OCI-LY1 (cell line): ENCODE measurements at regions not wholly inside any gene's neighbourhood (a gene's known extent, or its start where the extent isn't known, plus 50 kb on each side); places are given as distances from the start of the nearest gene placed in this dataset.

ENCODE experiments used
- H2AFZ ChIP-seq: fragments of 200-600 bp; sonication (generic), shearing (Covaris generic); 2 replicates; pipeline ENCODE4 v1.6.0; 2014; ENCODE audit warnings: antibody characterized with exemption, mild to moderate bottlenecking, low read length
- H3F3A ChIP-seq: fragments of 200-600 bp; sonication (generic), shearing (Covaris generic); 2 replicates; pipeline ENCODE4 v1.6.0; 2014; ENCODE audit warnings: mild to moderate bottlenecking, antibody characterized with exemption, low read length, moderate library complexity; ENCODE audit not compliant: insufficient read depth
- H3K27ac ChIP-seq: fragments of 200-600 bp; sonication (generic); 2 replicates; pipeline ENCODE4 v1.5.1; 2014; ENCODE audit warnings: low read length, mixed run types, mild to moderate bottlenecking, low read depth; ENCODE audit not compliant: poor library complexity, severe bottlenecking
- H3K27me3 ChIP-seq: fragments of 200-600 bp; sonication (generic); 2 replicates; pipeline ENCODE4 v1.6.0; 2014; ENCODE audit warnings: antibody characterized with exemption, mild to moderate bottlenecking, low read length, moderate library complexity; ENCODE audit not compliant: insufficient read depth
- H3K36me3 ChIP-seq: fragments of 200-600 bp; sonication (generic); 2 replicates; pipeline ENCODE4 v1.6.1; 2014; ENCODE audit warnings: mild to moderate bottlenecking, antibody characterized with exemption, low read length, moderate library complexity, mixed read lengths; ENCODE audit not compliant: insufficient read depth
- H3K4me1 ChIP-seq: fragments of 200-600 bp; sonication (generic); 2 replicates; pipeline ENCODE4 v1.5.1; 2014; ENCODE audit warnings: mild to moderate bottlenecking, low read length, moderate library complexity; ENCODE audit not compliant: insufficient read depth, severe bottlenecking
- H3K4me2 ChIP-seq: fragments of 200-600 bp; sonication (generic), shearing (Covaris generic); 2 replicates; pipeline ENCODE4 v1.6.1; 2014; ENCODE audit warnings: low read length
- H3K4me3 ChIP-seq: fragments of 200-600 bp; sonication (generic); 2 replicates; pipeline ENCODE4 v1.5.1; 2014; ENCODE audit warnings: low read length, low read depth, mild to moderate bottlenecking, mixed read lengths; ENCODE audit not compliant: poor library complexity, severe bottlenecking
- H3K79me2 ChIP-seq: fragments of 200-600 bp; shearing (Covaris generic); 2 replicates; pipeline ENCODE4 v1.6.1; 2016; ENCODE audit warnings: mixed run types, low read length, mixed read lengths; ENCODE audit not compliant: insufficient read depth
- H3K9ac ChIP-seq: fragments of 200-600 bp; sonication (generic), shearing (Covaris generic); 2 replicates; pipeline ENCODE4 v1.6.1; 2014; ENCODE audit warnings: mild to moderate bottlenecking, low read length, mixed read lengths
- H3K9me2 ChIP-seq: fragments of 200-600 bp; sonication (generic), shearing (Covaris generic); 2 replicates; pipeline ENCODE4 v1.6.1; 2014; ENCODE audit warnings: low read depth, mild to moderate bottlenecking, low read length, mixed read lengths
- H3K9me3 ChIP-seq: fragments of 200-600 bp; shearing (Covaris generic); 2 replicates; pipeline ENCODE4 v1.6.1; 2014; ENCODE audit warnings: low read length, mixed read lengths
- H4K20me1 ChIP-seq: fragments of 200-600 bp; sonication (generic), shearing (Covaris generic); 2 replicates; pipeline ENCODE4 v1.6.0; 2016; ENCODE audit warnings: mild to moderate bottlenecking, low read length; ENCODE audit not compliant: insufficient read depth
- CTCF ChIP-seq: fragments of 200-600 bp; sonication (generic), shearing (Covaris generic); IDR thresholded peaks from 2 replicates; pipeline ENCODE4 v1.5.1; 2017; ENCODE audit warnings: mild to moderate bottlenecking, antibody characterized with exemption, low read length, moderate library complexity, mixed read lengths
- EZH2 ChIP-seq: fragments of 200-600 bp; sonication (generic), shearing (Covaris generic); IDR thresholded peaks from 2 replicates; pipeline ENCODE4 v1.8.0; 2017; ENCODE audit warnings: borderline replicate concordance, mixed run types, mild to moderate bottlenecking, antibody characterized with exemption, low read length, moderate library complexity, mixed read lengths

- H3K36me3 ChIP-seq = no peaks in the 10 kb centered on the region
- no peaks in the 10 kb centered on the region for H4K20me1 ChIP-seq
- no peak overlapping the region for H3K4me2 ChIP-seq
- no peak overlapping the region for H3K27ac ChIP-seq
- no peak for TF ChIP-seq EZH2
- TF ChIP-seq CTCF = no peak
- H3K9ac ChIP-seq = no peak overlapping the region
- H3K79me2 ChIP-seq = no peaks in the 10 kb centered on the region
- no peak overlapping the region for H2AFZ ChIP-seq
- H3K4me3 ChIP-seq = no peak overlapping the region
- H3K4me1 ChIP-seq = no peaks in the 10 kb centered on the region
- no peaks in the 10 kb centered on the region for H3F3A ChIP-seq
- H3K9me3 ChIP-seq = no peaks in the 10 kb centered on the region
- no peaks in the 10 kb centered on the region for H3K27me3 ChIP-seq
- no peaks in the 10 kb centered on the region for H3K9me2 ChIP-seq
These were observed 171.0 kb downstream of the KATNIP start for GRCh38 chr16:27720731-27721530.

GRCh38 chr16:27721531-27722181 lies 171.7 kb downstream of the KATNIP start:
- H3F3A ChIP-seq = no peaks in the 10 kb centered on the region
- TF ChIP-seq EZH2 = no peak
- no peak for TF ChIP-seq CTCF
- H2AFZ ChIP-seq = no peak overlapping the region
- no peaks in the 10 kb centered on the region for H3K36me3 ChIP-seq
- no peaks in the 10 kb centered on the region for H3K9me3 ChIP-seq
- H3K4me2 ChIP-seq = no peak overlapping the region
- no peaks in the 10 kb centered on the region for H4K20me1 ChIP-seq
- no peaks in the 10 kb centered on the region for H3K79me2 ChIP-seq
- H3K9ac ChIP-seq = no peak overlapping the region
- H3K4me3 ChIP-seq = no peak overlapping the region
- H3K4me1 ChIP-seq = no peaks in the 10 kb centered on the region
- H3K27ac ChIP-seq = no peak overlapping the region
- H3K27me3 ChIP-seq = no peaks in the 10 kb centered on the region
- H3K9me2 ChIP-seq = no peaks in the 10 kb centered on the region

- no peak for TF ChIP-seq CTCF
- TF ChIP-seq EZH2 = no peak
- Histone ChIP-seq H3K9me2 (no peaks in the 10 kb centered on the region), H3K79me2 (no peaks in the 10 kb centered on the region), H3K9me3 (no peaks in the 10 kb centered on the region), H3K36me3 (no peaks in the 10 kb centered on the region), H4K20me1 (no peaks in the 10 kb centered on the region), H3K9ac (no peak overlapping the region), H3K27ac (no peak overlapping the region), H3K4me3 (no peak overlapping the region), H3F3A (no peaks in the 10 kb centered on the region), H3K27me3 (no peaks in the 10 kb centered on the region), H2AFZ (no peak overlapping the region), H3K4me1 (no peaks in the 10 kb centered on the region), H3K4me2 (no peak overlapping the region)
These were observed 172.3 kb downstream of the KATNIP start for GRCh38 chr16:27722207-27722606.
